ENCODE measurements at regions not wholly inside any gene's neighbourhood (a gene's known extent, or its start where the extent isn't known, plus 50 kb on each side); places are given as distances from the start of the nearest gene placed in this dataset.

- 80% methylated on average over 2 of the region's 2 CpGs for WGBS
- H3K4me3 ChIP-seq (ENCODE audit: low read depth in 1 of 3, low read length in 3 of 3), result no peak overlapping the region
- no peaks in the 10 kb centered on the region for H3K36me3 ChIP-seq (ENCODE audit: control insufficient read depth in 4 of 4, insufficient read depth in 3 of 4, low read depth in 1 of 4, low read length in 3 of 4)
- TF ChIP-seq RXRA (IDR thresholded peaks at IDR 0.05), result no peak
- TF ChIP-seq RAD21 (IDR thresholded peaks at IDR 0.05), result no peak
- no peak for TF ChIP-seq JUND (IDR thresholded peaks at IDR 0.05)
- no peak for TF ChIP-seq TAF1 (conservative IDR thresholded peaks at IDR 0.05)
- TF ChIP-seq CTCF (IDR thresholded peaks at IDR 0.05; ENCODE audit: low read depth, low read length, missing input control), result no peak
- no peak for TF ChIP-seq ZBTB33 (IDR thresholded peaks at IDR 0.05)
- TF ChIP-seq NR2F2 (IDR thresholded peaks at IDR 0.05), result no peak
- TF ChIP-seq ATF3 (IDR thresholded peaks at IDR 0.05), result no peak
- TF ChIP-seq GABPA (IDR thresholded peaks at IDR 0.05 in 1 of 2, conservative IDR thresholded peaks at IDR 0.05 in 1 of 2), result no peak
- no peak for TF ChIP-seq EGR1 (IDR thresholded peaks at IDR 0.05; ENCODE audit: low read depth in 2 of 2)
- TF ChIP-seq YY1 (IDR thresholded peaks at IDR 0.05), result no peak
- TF ChIP-seq HNF4G (IDR thresholded peaks at IDR 0.05), result no peak
- TF ChIP-seq HNF4A (conservative IDR thresholded peaks at IDR 0.05), result no peak
- no peak for TF ChIP-seq MAX (IDR thresholded peaks at IDR 0.05)
- H3K9ac ChIP-seq (ENCODE audit: low read depth in 1 of 2, low read length in 2 of 2), result no peak overlapping the region
- peaks cover 0 to 3% (median 0%) of the 10 kb centered on the region in 4 donors for H3K27me3 ChIP-seq (ENCODE audit: control insufficient read depth in 4 of 4, insufficient read depth in 4 of 4, low read length in 3 of 4)
- no peaks in the 10 kb centered on the region for H3K4me1 ChIP-seq (ENCODE audit: control insufficient read depth in 4 of 4, insufficient read depth in 4 of 4, low read length in 3 of 4)
- no peak for DNase-seq (ENCODE audit: low spot score)
- H3K9me3 ChIP-seq (ENCODE audit: control insufficient read depth in 4 of 4, low read length in 3 of 4), result no peaks in the 10 kb centered on the region
- H3K27ac ChIP-seq (ENCODE audit: low read depth in 1 of 2, low read length in 2 of 2), result no peak overlapping the region
Observed at GRCh38 chr12:91618281-91618680, 435.7 kb upstream of the DCN start.

GRCh38 chr12:91617818-91618217, 435.2 kb upstream of the DCN start:
- H3K27me3 ChIP-seq (ENCODE audit: control insufficient read depth in 4 of 4, insufficient read depth in 4 of 4, low read length in 3 of 4), result peaks cover 0 to 3% (median 0%) of the 10 kb centered on the region in 4 donors
- H3K9ac ChIP-seq (ENCODE audit: low read depth in 1 of 2, low read length in 2 of 2), result no peak overlapping the region
- TF ChIP-seq YY1 (IDR thresholded peaks at IDR 0.05) (no peak), GABPA (IDR thresholded peaks at IDR 0.05 in 1 of 2, conservative IDR thresholded peaks at IDR 0.05 in 1 of 2) (no peak), HNF4A (conservative IDR thresholded peaks at IDR 0.05) (no peak), SP1 (IDR thresholded peaks at IDR 0.05) (no peak), JUND (IDR thresholded peaks at IDR 0.05) (no peak), FOXA2 (IDR thresholded peaks at IDR 0.05) (no peak)
- 85% methylated on average over 1 of the region's 1 CpG for WGBS
- no peaks in the 10 kb centered on the region for H3K9me3 ChIP-seq (ENCODE audit: control insufficient read depth in 4 of 4, low read length in 3 of 4)
- no peaks in the 10 kb centered on the region for H3K36me3 ChIP-seq (ENCODE audit: control insufficient read depth in 4 of 4, insufficient read depth in 3 of 4, low read depth in 1 of 4, low read length in 3 of 4)
- no peak overlapping the region for H3K4me3 ChIP-seq (ENCODE audit: low read depth in 1 of 3, low read length in 3 of 3)
- H3K4me1 ChIP-seq (ENCODE audit: control insufficient read depth in 4 of 4, insufficient read depth in 4 of 4, low read length in 3 of 4), result no peaks in the 10 kb centered on the region
- DNase-seq (ENCODE audit: low spot score), result no peak
- no peak overlapping the region for H3K27ac ChIP-seq (ENCODE audit: low read depth in 1 of 2, low read length in 2 of 2)

GRCh38 chr12:91616416-91616815, 433.8 kb upstream of the DCN start:
- Histone ChIP-seq H3K9ac (ENCODE audit: low read depth in 1 of 2, low read length in 2 of 2) (no peak overlapping the region), H3K27me3 (ENCODE audit: control insufficient read depth in 4 of 4, insufficient read depth in 4 of 4, low read length in 3 of 4) (peaks cover 0 to 3% (median 0%) of the 10 kb centered on the region in 4 donors), H3K4me3 (ENCODE audit: low read depth in 1 of 3, low read length in 3 of 3) (no peak overlapping the region), H3K4me1 (ENCODE audit: control insufficient read depth in 4 of 4, insufficient read depth in 4 of 4, low read length in 3 of 4) (no peaks in the 10 kb centered on the region), H3K27ac (ENCODE audit: low read depth in 1 of 2, low read length in 2 of 2) (no peak overlapping the region), H3K9me3 (ENCODE audit: control insufficient read depth in 4 of 4, low read length in 3 of 4) (no peaks in the 10 kb centered on the region), H3K36me3 (ENCODE audit: control insufficient read depth in 4 of 4, insufficient read depth in 3 of 4, low read depth in 1 of 4, low read length in 3 of 4) (no peaks in the 10 kb centered on the region)
- TF ChIP-seq HNF4G (IDR thresholded peaks at IDR 0.05), result no peak
- no peak for TF ChIP-seq ATF3 (IDR thresholded peaks at IDR 0.05)
- no peak for TF ChIP-seq MAX (IDR thresholded peaks at IDR 0.05)
- TF ChIP-seq EGR1 (IDR thresholded peaks at IDR 0.05; ENCODE audit: low read depth in 2 of 2), result no peak
- TF ChIP-seq FOXA1 (IDR thresholded peaks at IDR 0.05), result no peak
- no peak for DNase-seq (ENCODE audit: low spot score)
- 88% methylated on average over 2 of the region's 2 CpGs for WGBS

Measured in liver (tissue), 8 donors.